ENCODE measurements at regions not wholly inside any gene's neighbourhood (a gene's known extent, or its start where the extent isn't known, plus 50 kb on each side); places are given as distances from the start of the nearest gene placed in this dataset.

DNA sequence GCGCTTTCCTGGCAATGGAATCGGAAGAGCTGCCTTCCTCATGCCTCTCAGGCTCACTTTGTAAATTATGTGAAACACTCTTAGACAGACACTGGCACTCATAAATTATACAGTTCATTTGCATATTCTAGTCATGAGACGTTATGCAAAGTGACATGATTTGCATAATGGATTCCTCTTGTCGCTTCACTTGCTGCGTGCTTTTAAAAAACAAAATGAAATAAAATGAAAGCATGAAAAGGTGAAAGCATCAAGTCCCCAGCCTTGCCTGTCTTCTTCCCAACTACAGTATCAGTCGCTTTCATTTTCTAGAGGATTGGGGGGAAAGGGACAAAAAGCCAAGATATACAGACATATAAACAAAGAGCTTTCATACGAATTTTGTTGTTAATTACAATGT lies 252.8 kb upstream of the PMFBP1 start:
- TF ChIP-seq POLR2A (IDR thresholded peaks at IDR 0.05) (no peak), POLR2AphosphoS5 (IDR thresholded peaks at IDR 0.05) (no peak), CTCF (IDR thresholded peaks at IDR 0.05) (no peak), EP300 (IDR thresholded peaks at IDR 0.05) (no peak)

All from sigmoid colon (tissue), 4 donors.